Peyer's patch (tissue), 4 donors: ENCODE measurements at regions not wholly inside any gene's neighbourhood (a gene's known extent, or its start where the extent isn't known, plus 50 kb on each side); places are given as distances from the start of the nearest gene placed in this dataset.

ENCODE experiments used
- DNase-seq, 3 donors: peaks; one replicate each; pipeline ENCODE4 v3.0.0-alpha.2; 2017 to 2019
- H3K27ac ChIP-seq, 4 donors: fragments of 200-600 bp; sonication (generic); one replicate each; pipeline ENCODE4 v1.5.1; 2016 to 2019
- H3K27me3 ChIP-seq, 2 donors: fragments of 200-600 bp; sonication (generic); one replicate each; pipeline ENCODE4 v1.5.1; 2019
- H3K36me3 ChIP-seq, 3 donors: fragments of 200-600 bp; sonication (generic); one replicate each; pipeline ENCODE4 v1.5.1; 2016 to 2019
- H3K4me1 ChIP-seq, 4 donors: fragments of 200-600 bp; sonication (generic); one replicate each; pipeline ENCODE4 v1.5.1; 2016 to 2019
- H3K4me3 ChIP-seq, 4 donors: fragments of 200-600 bp; sonication (generic); 1 replicate in 3 of 4; 2 replicates in 1 of 4; pipeline ENCODE4 v1.5.1; 2016 to 2019; ENCODE audit warnings: mild to moderate bottlenecking in 1 of 4
- H3K9me3 ChIP-seq, 4 donors: fragments of 200-600 bp; sonication (generic); one replicate each; pipeline ENCODE4 v1.5.1; 2016 to 2019; ENCODE audit warnings: mild to moderate bottlenecking in 1 of 4
- CTCF ChIP-seq, 6 experiments: fragments of 450-650 bp in 4 of 6; fragments of 200-600 bp in 2 of 6; sonication (generic) in 1 of 6; IDR thresholded peaks; one replicate each; pipeline ENCODE4 v1.5.1; 2017 to 2019; ENCODE audit warnings: antibody characterized with exemption in 6 of 6, mild to moderate bottlenecking in 3 of 6, moderate library complexity in 1 of 6
- POLR2A ChIP-seq, 2 donors: fragments of 450-650 bp; IDR thresholded peaks; one replicate each; pipeline ENCODE4 v1.5.1; 2017; ENCODE audit warnings: antibody characterized with exemption in 2 of 2, mild to moderate bottlenecking in 2 of 2, moderate library complexity in 2 of 2

DNA sequence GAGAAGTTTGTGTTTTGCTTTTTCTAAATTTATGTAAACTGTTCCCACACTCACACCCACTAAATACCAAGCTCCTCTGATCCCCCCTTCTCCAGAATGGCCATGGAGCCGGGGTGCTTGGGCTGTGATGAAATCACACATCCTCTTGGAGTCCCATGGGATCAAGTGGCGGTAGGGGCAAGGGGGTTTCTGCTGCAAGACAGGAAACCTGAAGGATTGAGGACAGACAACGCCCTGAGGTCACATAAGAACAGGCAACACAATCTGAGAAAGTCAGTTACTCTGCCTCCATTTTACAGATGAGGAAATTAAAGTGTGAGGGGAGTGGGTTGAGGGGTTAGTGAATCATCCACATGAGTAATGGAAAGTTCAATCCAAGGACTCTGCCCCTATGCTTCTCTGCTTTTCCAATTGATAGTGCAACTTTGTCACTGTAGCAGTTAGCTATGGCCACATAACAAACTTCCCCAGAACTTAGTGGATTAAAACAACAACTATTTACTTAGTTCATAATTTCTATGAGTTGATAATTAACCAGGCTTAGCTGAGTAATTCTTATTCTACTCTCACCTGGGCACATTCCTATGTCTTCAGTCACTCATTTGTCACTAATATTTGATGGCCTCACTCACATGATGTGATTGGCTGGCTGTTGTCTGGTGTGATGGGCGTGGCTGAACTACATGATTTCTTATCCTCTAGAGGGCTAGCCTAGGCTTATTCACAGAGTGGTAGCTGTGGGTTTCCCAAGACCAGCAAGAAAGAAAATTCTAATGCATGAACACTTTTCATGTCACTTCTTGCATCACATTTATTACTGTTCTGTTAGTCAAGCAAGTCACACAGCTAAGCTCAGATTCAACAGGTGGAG lies 77.3 kb upstream of the ADRA1D start:
- Histone ChIP-seq H3K4me3 (no peak overlapping the region), H3K4me1 (no peaks in the 10 kb centered on the region), H3K9me3 (no peaks in the 10 kb centered on the region), H3K27ac (no peak overlapping the region), H3K36me3 (no peaks in the 10 kb centered on the region), H3K27me3 (no peaks in the 10 kb centered on the region)
- no peak for DNase-seq
- TF ChIP-seq POLR2A (IDR thresholded peaks at IDR 0.05), result no peak
- no peak for TF ChIP-seq CTCF (IDR thresholded peaks at IDR 0.05)

DNA sequence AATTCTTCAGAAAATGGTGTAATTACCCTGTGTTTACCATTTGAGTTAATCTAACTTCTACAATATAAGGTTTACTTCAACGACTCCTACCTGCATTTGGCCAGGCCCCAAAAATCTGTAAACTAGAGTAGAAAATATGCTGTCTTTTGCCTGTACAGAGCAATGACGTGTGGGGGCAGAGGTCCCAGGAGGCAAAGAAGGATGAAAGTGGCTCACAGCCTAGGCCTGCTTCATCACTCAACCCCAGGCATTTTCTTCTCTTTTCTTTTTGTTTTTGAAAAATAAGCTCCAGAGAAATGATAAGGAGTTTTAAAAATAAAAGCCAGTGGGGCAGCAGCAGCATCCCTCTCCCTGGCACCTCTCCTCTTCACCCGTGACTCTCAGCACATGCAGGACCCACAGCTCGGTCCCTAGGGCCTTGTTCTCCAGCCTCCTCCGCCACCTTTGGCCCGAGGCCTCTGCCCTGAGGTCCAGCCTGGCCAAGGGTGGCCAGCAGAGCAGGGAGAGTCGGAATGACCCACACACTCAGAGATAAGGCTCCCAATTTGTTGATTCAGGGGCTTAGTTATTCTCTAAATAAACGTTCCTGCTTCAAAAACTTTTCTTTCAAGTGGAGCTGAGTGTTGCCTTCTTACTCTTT lies 76.6 kb upstream of the ADRA1D start:
- DNase-seq, result no peak
- TF ChIP-seq CTCF (IDR thresholded peaks at IDR 0.05) (no peak), POLR2A (IDR thresholded peaks at IDR 0.05) (no peak)
- H3K27ac ChIP-seq, result no peak overlapping the region
- H3K4me1 ChIP-seq, result no peaks in the 10 kb centered on the region
- no peaks in the 10 kb centered on the region for H3K27me3 ChIP-seq
- no peaks in the 10 kb centered on the region for H3K9me3 ChIP-seq
- no peaks in the 10 kb centered on the region for H3K36me3 ChIP-seq
- H3K4me3 ChIP-seq, result no peak overlapping the region

GRCh38 chr20:4324611-4325243 lies 75.6 kb upstream of the ADRA1D start:
- no peak overlapping the region for H3K4me3 ChIP-seq
- DNase-seq, result no peak
- H3K27me3 ChIP-seq, result no peaks in the 10 kb centered on the region
- H3K27ac ChIP-seq, result no peak overlapping the region
- TF ChIP-seq POLR2A (IDR thresholded peaks at IDR 0.05) (no peak), CTCF (IDR thresholded peaks at IDR 0.05) (no peak)
- no peaks in the 10 kb centered on the region for H3K4me1 ChIP-seq
- H3K9me3 ChIP-seq, result no peaks in the 10 kb centered on the region
- H3K36me3 ChIP-seq, result no peaks in the 10 kb centered on the region

DNA sequence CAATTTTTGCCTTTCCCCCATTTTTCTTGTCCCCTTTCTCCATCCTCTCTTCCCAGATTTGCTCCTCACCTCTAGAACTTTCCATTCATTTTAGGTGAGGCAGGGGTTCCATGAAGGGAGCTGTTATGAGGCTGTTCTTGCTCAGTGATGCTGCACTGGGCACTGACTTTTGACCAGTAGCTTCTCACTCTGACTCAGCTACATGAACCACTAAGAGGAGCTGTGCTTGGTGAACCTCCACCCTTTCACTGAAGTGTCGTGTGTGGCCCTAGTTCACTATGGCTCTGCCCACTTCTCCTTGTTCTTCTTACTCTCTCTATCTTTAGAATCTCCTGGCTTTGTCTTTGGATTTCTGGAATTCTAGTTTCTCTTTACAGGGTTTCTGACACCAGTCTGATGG lies 73.4 kb upstream of the ADRA1D start:
- Histone ChIP-seq H3K4me3 (no peak overlapping the region), H3K36me3 (no peaks in the 10 kb centered on the region), H3K27me3 (no peaks in the 10 kb centered on the region), H3K9me3 (no peaks in the 10 kb centered on the region), H3K27ac (no peak overlapping the region), H3K4me1 (no peaks in the 10 kb centered on the region)
- DNase-seq, result no peak
- TF ChIP-seq POLR2A (IDR thresholded peaks at IDR 0.05) (no peak), CTCF (IDR thresholded peaks at IDR 0.05) (no peak)

GRCh38 chr20:4320291-4320690 lies 71.2 kb upstream of the ADRA1D start:
- no peak overlapping the region for H3K4me3 ChIP-seq
- no peak for TF ChIP-seq CTCF (IDR thresholded peaks at IDR 0.05)
- TF ChIP-seq POLR2A (IDR thresholded peaks at IDR 0.05), result no peak
- DNase-seq, result no peak
- H3K9me3 ChIP-seq, result no peaks in the 10 kb centered on the region
- H3K27me3 ChIP-seq, result no peaks in the 10 kb centered on the region
- no peaks in the 10 kb centered on the region for H3K36me3 ChIP-seq
- no peak overlapping the region for H3K27ac ChIP-seq
- no peaks in the 10 kb centered on the region for H3K4me1 ChIP-seq
